ENCODE measurements at regions not wholly inside any gene's neighbourhood (a gene's known extent, or its start where the extent isn't known, plus 50 kb on each side); places are given as distances from the start of the nearest gene placed in this dataset.

DNA sequence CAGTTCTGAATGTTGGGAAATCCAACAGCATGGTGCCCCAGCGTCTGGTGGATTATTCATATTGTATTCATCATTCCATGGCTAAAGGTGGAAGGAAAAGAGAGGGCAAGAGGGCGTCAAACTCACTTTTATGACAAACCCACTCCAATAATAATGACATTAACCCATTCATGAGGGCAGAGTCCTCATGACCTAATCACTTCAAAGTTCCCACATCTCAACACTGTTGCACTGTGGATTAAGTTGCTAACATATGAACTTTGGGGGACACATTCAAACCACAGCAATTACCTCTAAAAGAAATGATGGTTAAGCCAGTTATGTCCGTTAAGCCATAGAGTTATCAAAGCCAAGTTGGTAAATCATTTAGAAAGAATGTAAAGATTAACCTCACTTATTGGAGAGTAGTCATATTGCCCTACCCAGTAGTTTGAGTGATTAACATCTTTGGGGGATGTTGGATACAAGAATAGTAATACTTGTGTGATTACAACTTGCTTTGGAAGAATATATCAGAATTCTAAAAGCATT, 212.4 kb upstream of the FLRT2 start:
- H2AFZ ChIP-seq (ENCODE audit: low read depth, low read length), result no peak overlapping the region
- H3K4me3 ChIP-seq (ENCODE audit: low read depth in 1 of 2, low read length in 2 of 2), result no peak overlapping the region
- no peak overlapping the region for H3K27ac ChIP-seq (ENCODE audit: low read length)
- no peak for TF ChIP-seq EZH2 (IDR thresholded peaks at IDR 0.05; ENCODE audit: borderline replicate concordance, low read depth, low read length, severe bottlenecking)
- TF ChIP-seq, protein P1, sequence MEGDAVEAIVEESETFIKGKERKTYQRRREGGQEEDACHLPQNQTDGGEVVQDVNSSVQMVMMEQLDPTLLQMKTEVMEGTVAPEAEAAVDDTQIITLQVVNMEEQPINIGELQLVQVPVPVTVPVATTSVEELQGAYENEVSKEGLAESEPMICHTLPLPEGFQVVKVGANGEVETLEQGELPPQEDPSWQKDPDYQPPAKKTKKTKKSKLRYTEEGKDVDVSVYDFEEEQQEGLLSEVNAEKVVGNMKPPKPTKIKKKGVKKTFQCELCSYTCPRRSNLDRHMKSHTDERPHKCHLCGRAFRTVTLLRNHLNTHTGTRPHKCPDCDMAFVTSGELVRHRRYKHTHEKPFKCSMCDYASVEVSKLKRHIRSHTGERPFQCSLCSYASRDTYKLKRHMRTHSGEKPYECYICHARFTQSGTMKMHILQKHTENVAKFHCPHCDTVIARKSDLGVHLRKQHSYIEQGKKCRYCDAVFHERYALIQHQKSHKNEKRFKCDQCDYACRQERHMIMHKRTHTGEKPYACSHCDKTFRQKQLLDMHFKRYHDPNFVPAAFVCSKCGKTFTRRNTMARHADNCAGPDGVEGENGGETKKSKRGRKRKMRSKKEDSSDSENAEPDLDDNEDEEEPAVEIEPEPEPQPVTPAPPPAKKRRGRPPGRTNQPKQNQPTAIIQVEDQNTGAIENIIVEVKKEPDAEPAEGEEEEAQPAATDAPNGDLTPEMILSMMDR (IDR thresholded peaks at IDR 0.05; ENCODE audit: borderline replicate concordance, extremely low read depth, low read length, poor library complexity, severe bottlenecking), result no peak
- no peaks in the 10 kb centered on the region for H4K20me1 ChIP-seq (ENCODE audit: insufficient read depth, low read length)
- H3K9ac ChIP-seq (ENCODE audit: low read depth, low read length), result no peak overlapping the region
- H3K9me3 ChIP-seq (ENCODE audit: insufficient read depth, low read length, severe bottlenecking), result no peaks in the 10 kb centered on the region
- H3K79me2 ChIP-seq (ENCODE audit: insufficient read depth, low read length), result no peaks in the 10 kb centered on the region
- H3K36me3 ChIP-seq (ENCODE audit: insufficient read depth, low read length), result no peaks in the 10 kb centered on the region
- DNase-seq, result no peak
- no peak for ATAC-seq (ENCODE audit: insufficient read depth, low read depth)
- H3K27me3 ChIP-seq (ENCODE audit: insufficient read depth, low read length, poor library complexity), result no peaks in the 10 kb centered on the region
- no peak overlapping the region for H3K4me2 ChIP-seq (ENCODE audit: insufficient read depth, low read length)
- no peaks in the 10 kb centered on the region for H3K4me1 ChIP-seq (ENCODE audit: insufficient read depth, low read length)

- Histone ChIP-seq H4K20me1 (ENCODE audit: insufficient read depth, low read length) (no peaks in the 10 kb centered on the region), H3K27ac (ENCODE audit: low read length) (no peak overlapping the region), H3K36me3 (ENCODE audit: insufficient read depth, low read length) (no peaks in the 10 kb centered on the region), H3K4me1 (ENCODE audit: insufficient read depth, low read length) (no peaks in the 10 kb centered on the region), H3K9me3 (ENCODE audit: insufficient read depth, low read length, severe bottlenecking) (no peaks in the 10 kb centered on the region), H3K27me3 (ENCODE audit: insufficient read depth, low read length, poor library complexity) (no peaks in the 10 kb centered on the region), H3K79me2 (ENCODE audit: insufficient read depth, low read length) (no peaks in the 10 kb centered on the region), H3K9ac (ENCODE audit: low read depth, low read length) (no peak overlapping the region), H3K4me2 (ENCODE audit: insufficient read depth, low read length) (no peak overlapping the region), H2AFZ (ENCODE audit: low read depth, low read length) (no peak overlapping the region), H3K4me3 (ENCODE audit: low read depth in 1 of 2, low read length in 2 of 2) (no peak overlapping the region)
- ATAC-seq (ENCODE audit: insufficient read depth, low read depth) (no peak), DNase-seq (no peak)
- TF ChIP-seq EZH2 (IDR thresholded peaks at IDR 0.05; ENCODE audit: borderline replicate concordance, low read depth, low read length, severe bottlenecking), result no peak
- TF ChIP-seq, protein P1 (IDR thresholded peaks at IDR 0.05; ENCODE audit: borderline replicate concordance, extremely low read depth, low read length, poor library complexity, severe bottlenecking), result no peak
Measured at GRCh38 chr14:85319101-85319500, 210.8 kb upstream of the FLRT2 start.

- Histone ChIP-seq H2AFZ (ENCODE audit: low read depth, low read length) (no peak overlapping the region), H3K27me3 (ENCODE audit: insufficient read depth, low read length, poor library complexity) (no peaks in the 10 kb centered on the region), H3K79me2 (ENCODE audit: insufficient read depth, low read length) (no peaks in the 10 kb centered on the region), H3K36me3 (ENCODE audit: insufficient read depth, low read length) (no peaks in the 10 kb centered on the region), H3K4me1 (ENCODE audit: insufficient read depth, low read length) (no peaks in the 10 kb centered on the region), H3K9ac (ENCODE audit: low read depth, low read length) (no peak overlapping the region), H4K20me1 (ENCODE audit: insufficient read depth, low read length) (no peaks in the 10 kb centered on the region), H3K4me2 (ENCODE audit: insufficient read depth, low read length) (no peak overlapping the region), H3K4me3 (ENCODE audit: low read depth in 1 of 2, low read length in 2 of 2) (no peak overlapping the region), H3K27ac (ENCODE audit: low read length) (no peak overlapping the region), H3K9me3 (ENCODE audit: insufficient read depth, low read length, severe bottlenecking) (no peaks in the 10 kb centered on the region)
- TF ChIP-seq, protein P1 (IDR thresholded peaks at IDR 0.05; ENCODE audit: borderline replicate concordance, extremely low read depth, low read length, poor library complexity, severe bottlenecking), result no peak
- TF ChIP-seq EZH2 (IDR thresholded peaks at IDR 0.05; ENCODE audit: borderline replicate concordance, low read depth, low read length, severe bottlenecking), result no peak
- ATAC-seq (ENCODE audit: insufficient read depth, low read depth) (no peak), DNase-seq (no peak)
Measured at GRCh38 chr14:85319998-85320630, 209.8 kb upstream of the FLRT2 start.

Measured in DND-41 (cell line).